HG03103 (cell line): ENCODE measurements at regions not wholly inside any gene's neighbourhood (a gene's known extent, or its start where the extent isn't known, plus 50 kb on each side); places are given as distances from the start of the nearest gene placed in this dataset.
"Not testable (repeated sequence)": the region's sequence is repeated elsewhere in the genome, so short reads cannot be mapped to it uniquely, and the experiment has no call there.

Experiments
- ATAC-seq: cut with Tn5 transposase; IDR thresholded peaks from one replicate; pipeline ENCODE4 v1.9.1; 2021; ENCODE audit warnings: low read depth; ENCODE audit not compliant: unreplicated experiment

DNA sequence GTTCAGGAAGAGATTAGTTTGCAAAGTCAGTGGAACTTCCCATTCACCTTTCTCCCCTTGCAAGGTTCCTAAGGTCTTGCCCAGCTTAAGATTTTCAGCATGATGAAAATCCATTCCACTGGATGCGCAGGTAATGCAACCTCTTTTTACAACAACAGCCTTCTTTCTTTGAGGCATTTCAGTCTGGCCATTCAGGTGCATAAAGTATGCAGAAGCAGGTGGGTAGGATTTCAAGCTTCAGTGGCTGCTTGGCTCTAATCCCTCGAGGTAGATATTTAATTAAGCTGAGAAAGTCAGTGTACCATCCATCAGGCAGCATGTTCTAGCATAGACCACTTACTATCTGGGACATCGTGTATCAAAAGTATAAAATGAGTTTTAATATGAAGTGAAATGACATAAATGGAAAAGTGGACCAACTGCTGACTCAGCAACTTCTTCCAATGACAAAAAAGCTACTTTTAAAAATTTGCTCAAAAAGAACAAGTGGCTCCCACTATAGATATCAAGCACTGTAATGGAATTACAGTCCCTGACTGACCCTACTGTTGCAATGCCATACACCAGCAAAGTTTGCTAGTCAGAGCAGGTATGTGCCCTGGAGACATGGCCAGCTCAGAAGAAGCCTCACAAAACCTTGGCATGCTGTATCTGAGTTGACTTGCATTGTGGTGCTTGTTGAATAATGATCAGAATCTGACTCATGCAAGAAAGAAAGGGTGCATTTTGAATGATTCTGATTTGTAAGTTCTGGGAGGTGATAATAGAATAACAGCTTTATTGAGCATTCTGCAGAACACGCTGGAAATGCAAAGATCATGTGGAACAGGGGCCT lies 459.9 kb upstream of the MCTP2 start:
- ATAC-seq: no peak

GRCh38 chr15:93770788-93771187 lies 460.6 kb upstream of the MCTP2 start:
- no peak for ATAC-seq

GRCh38 chr15:93762036-93762435 lies 469.3 kb upstream of the MCTP2 start:
- ATAC-seq: no peak

DNA sequence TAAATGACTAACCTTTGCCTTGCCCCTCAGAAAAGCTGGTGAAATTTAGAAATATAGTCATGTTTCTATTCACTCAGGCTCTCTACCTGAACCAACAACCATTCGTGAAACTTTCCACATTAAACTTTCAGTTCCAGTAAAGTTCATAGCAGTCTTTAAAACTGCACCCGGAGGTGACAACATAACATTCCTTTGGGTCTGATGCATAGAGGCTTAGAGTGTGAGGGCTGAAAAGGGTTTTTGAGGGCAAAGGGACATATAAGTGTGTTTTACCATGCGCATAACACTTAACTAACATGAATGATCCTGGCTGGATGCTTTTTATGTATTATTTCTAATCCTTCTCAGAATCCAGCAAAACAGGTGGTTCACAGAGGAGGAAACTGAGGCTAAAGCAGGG lies 471.7 kb upstream of the MCTP2 start:
- no peak for ATAC-seq

GRCh38 chr15:93758824-93759223 lies 472.5 kb upstream of the MCTP2 start:
- ATAC-seq: no peak

DNA sequence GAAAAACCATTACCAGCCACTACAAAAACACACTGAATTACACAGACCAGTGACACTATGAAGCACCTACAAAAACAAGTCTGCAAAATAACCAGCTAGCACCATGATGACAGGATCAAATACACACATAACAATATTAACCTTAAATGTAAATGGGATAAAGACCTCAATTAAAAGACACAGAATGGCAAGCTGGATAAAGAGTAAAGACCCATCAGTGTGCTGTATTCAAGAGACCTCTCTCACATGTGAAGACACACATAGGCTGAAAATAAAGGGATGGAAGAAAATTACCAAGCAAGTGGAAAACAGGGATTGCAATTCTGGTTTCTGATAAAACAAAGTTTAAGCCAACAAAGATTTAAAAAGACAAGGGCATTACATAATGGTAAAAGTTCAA lies 482.7 kb upstream of the MCTP2 start:
- ATAC-seq: no peak

- ATAC-seq: not testable (repeated sequence)
Measured at GRCh38 chr15:93734976-93735375, 496.4 kb upstream of the MCTP2 start.

- ATAC-seq: no peak
Measured at GRCh38 chr15:93730724-93731123, 500.6 kb upstream of the MCTP2 start.

DNA sequence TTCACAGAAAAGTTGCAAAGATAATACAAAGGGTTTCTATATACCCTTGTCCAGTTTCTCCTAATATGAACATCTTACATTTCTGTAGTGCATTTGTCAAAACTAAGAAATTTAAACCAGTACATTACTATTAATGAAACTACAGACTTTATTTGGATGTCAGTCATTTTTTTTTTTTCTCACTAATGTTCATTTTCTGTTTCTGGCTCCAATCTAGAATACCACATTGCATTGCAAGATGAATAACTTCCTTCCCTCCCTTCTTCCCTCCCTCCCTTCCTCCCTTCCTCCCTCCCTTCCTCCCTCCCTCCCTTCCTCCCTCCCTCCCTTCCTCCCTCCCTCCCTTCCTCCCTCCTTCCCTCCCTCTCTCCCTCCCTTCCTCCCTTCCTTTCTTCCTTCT lies 509.2 kb upstream of the MCTP2 start:
- ATAC-seq: no peak

DNA sequence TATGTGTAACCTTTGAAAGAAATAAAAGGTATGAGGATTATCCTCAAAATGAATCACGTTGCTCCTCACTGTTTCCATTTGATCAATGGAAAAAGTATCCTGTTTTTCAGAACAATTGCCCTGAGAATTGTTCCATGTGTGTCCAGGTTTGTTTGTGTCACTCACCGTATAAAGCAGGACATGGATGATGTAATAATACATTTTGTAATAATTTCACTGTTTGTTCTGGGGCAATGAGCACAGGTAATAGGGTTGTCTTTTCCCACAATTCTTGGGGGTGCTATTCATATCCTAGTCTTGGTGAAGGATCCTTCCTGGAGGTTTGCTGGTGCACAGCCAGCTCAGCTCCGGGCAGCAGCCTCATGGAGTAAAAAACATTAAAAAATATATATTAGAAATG lies 510.8 kb upstream of the MCTP2 start:
- no peak for ATAC-seq

DNA sequence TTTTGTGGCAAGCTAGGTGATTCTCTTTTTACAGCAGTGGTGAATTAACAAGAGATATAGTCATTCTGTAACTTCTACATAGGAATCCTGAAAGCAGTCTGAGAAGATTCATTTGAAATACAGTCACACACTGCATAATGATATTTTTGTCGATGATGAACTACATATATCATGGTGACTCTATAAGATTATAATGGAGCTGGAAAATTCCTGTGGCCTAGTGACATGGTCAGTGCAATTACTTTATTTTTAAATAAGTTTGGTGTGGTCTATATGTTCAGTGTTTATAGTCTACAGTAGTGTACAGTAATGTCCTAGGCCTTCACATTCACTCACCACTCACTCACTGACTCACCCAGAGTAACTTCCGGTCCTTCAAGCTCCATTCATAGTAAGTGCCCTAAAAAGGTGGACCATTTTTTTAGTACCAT lies 511.4 kb upstream of the MCTP2 start:
- no peak for ATAC-seq

- ATAC-seq: no peak
Measured at GRCh38 chr15:93716615-93717231, 514.6 kb upstream of the MCTP2 start.

GRCh38 chr15:93709708-93710107 lies 521.7 kb upstream of the MCTP2 start:
- ATAC-seq: no peak

GRCh38 chr15:93708724-93709445 lies 522.5 kb upstream of the MCTP2 start:
- ATAC-seq: no peak

- ATAC-seq: no peak
Measured at GRCh38 chr15:93707751-93708150, 523.6 kb upstream of the MCTP2 start.

- no peak for ATAC-seq
Measured at GRCh38 chr15:93706495-93707292, 524.7 kb upstream of the MCTP2 start.

DNA sequence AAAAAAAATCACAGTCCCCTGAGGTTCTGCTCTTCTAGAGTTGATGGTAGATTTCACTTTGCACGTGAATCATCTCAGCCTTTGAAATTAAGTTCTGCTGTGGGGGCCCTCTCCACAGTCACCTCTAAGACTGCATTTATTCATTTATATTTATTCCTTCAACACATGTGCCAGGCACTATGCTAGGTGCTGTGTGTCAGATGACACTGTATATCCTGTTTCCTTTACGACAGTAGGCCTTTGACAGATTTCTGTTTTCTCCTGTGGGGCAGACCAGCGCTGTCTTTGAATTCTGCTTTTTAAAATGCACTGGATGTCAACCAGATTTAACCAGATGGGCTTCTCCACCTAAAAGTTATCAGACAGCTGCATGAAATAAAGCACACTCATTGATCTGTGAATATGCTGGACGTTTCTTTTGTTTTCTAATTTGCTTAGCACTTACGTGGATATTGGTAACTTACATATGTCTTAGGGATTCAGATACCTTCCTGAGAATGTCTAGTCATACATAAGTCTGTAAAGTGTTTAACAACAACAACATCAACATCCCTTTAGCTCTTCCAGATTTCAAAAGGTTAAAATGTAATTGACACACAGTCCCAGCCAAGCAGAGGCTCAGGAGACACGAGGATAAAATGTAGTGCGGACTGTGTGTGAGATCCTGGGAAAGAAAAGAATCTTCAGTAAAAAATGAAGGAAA lies 525.5 kb upstream of the MCTP2 start:
- no peak for ATAC-seq

- no peak for ATAC-seq
Measured at GRCh38 chr15:93703092-93703739, 528.1 kb upstream of the MCTP2 start.

GRCh38 chr15:93700051-93700450 lies 531.3 kb upstream of the MCTP2 start:
- ATAC-seq: no peak

GRCh38 chr15:93694033-93694432 lies 537.3 kb upstream of the MCTP2 start:
- ATAC-seq: no peak
